NCI-H1417 (cell line): ENCODE measurements at regions not wholly inside any gene's neighbourhood (a gene's known extent, or its start where the extent isn't known, plus 50 kb on each side); places are given as distances from the start of the nearest gene placed in this dataset.
A peak's percentile ranks its signal among the peaks of the same experiment; 100 is the strongest.

Experiments
- DNase-seq, 3 experiments: peaks; one replicate each; lab custom pipeline; 2025; lab: John Stamatoyannopoulos, UW

- DNase-seq, result no peak
These were observed 397.8 kb downstream of the KIF16B start for GRCh38 chr20:16175322-16175961.

GRCh38 chr20:16174311-16174710, 398.9 kb downstream of the KIF16B start:
- DNase-seq, result no peak

GRCh38 chr20:16173044-16173443, 400.2 kb downstream of the KIF16B start:
- DNase-seq, result no peak

- no peak for DNase-seq
These were observed 402.1 kb downstream of the KIF16B start for GRCh38 chr20:16171180-16171579.

- DNase-seq, result no peak
These were observed 402.8 kb downstream of the KIF16B start for GRCh38 chr20:16170406-16170971.

- no peak for DNase-seq
These were observed 405.7 kb downstream of the KIF16B start for GRCh38 chr20:16167423-16168130.

GRCh38 chr20:16166737-16167136, 406.5 kb downstream of the KIF16B start:
- DNase-seq, result no peak

- DNase-seq, result peak in 1 of 3 experiments; percentile 5
These were observed 414.3 kb downstream of the KIF16B start for GRCh38 chr20:16158976-16159286.

GRCh38 chr20:16158090-16158975, 414.9 kb downstream of the KIF16B start:
- no peak for DNase-seq

- no peak for DNase-seq
These were observed 425.3 kb downstream of the KIF16B start for GRCh38 chr20:16147916-16148315.

- no peak for DNase-seq
These were observed 426.0 kb downstream of the KIF16B start for GRCh38 chr20:16147216-16147615.

- no peak for DNase-seq
These were observed 427.3 kb downstream of the KIF16B start for GRCh38 chr20:16145919-16146318.

GRCh38 chr20:16143596-16143995, 429.7 kb downstream of the KIF16B start:
- DNase-seq, result no peak

GRCh38 chr20:16135630-16136029, 437.6 kb downstream of the KIF16B start:
- no peak for DNase-seq

GRCh38 chr20:16132036-16132798, 441.0 kb downstream of the KIF16B start:
- no peak for DNase-seq

GRCh38 chr20:16129411-16129810, 443.8 kb downstream of the KIF16B start:
- peak in 2 of 3 experiments; percentile 49 to 85 for DNase-seq

- DNase-seq, result peak in 1 of 3 experiments; percentile 35
These were observed 444.6 kb downstream of the KIF16B start for GRCh38 chr20:16128538-16129106.

- no peak for DNase-seq
These were observed 447.4 kb downstream of the KIF16B start for GRCh38 chr20:16125816-16126215.

- DNase-seq, result no peak
These were observed 448.1 kb downstream of the KIF16B start for GRCh38 chr20:16124911-16125776.

- no peak for DNase-seq
These were observed 448.8 kb downstream of the KIF16B start for GRCh38 chr20:16124491-16124890.
